ENCODE measurements at regions not wholly inside any gene's neighbourhood (a gene's known extent, or its start where the extent isn't known, plus 50 kb on each side); places are given as distances from the start of the nearest gene placed in this dataset.

GRCh38 chr18:44171301-44171700 is 509.4 kb upstream of the SETBP1 start:
- no peaks in the 10 kb centered on the region for H3K36me3 ChIP-seq (ENCODE audit: insufficient read depth, low read length)
- no peak overlapping the region for H3K9ac ChIP-seq (ENCODE audit: low read depth, low read length)
- no peak overlapping the region for H3K27ac ChIP-seq (ENCODE audit: low read depth, low read length)
- no peaks in the 10 kb centered on the region for H3K4me1 ChIP-seq (ENCODE audit: insufficient read depth, low read length)
- no peak overlapping the region for H3K4me3 ChIP-seq (ENCODE audit: low read length)
- 92% methylated on average over 2 of the region's 5 CpGs for WGBS
- H3K9me3 ChIP-seq (ENCODE audit: insufficient read depth, low read depth, low read length) = no peaks in the 10 kb centered on the region
- no peaks in the 10 kb centered on the region for H3K27me3 ChIP-seq (ENCODE audit: insufficient read depth, low read length)

- H3K9me3 ChIP-seq (ENCODE audit: insufficient read depth, low read depth, low read length) = no peaks in the 10 kb centered on the region
- no peak overlapping the region for H3K9ac ChIP-seq (ENCODE audit: low read depth, low read length)
- no peak overlapping the region for H3K27ac ChIP-seq (ENCODE audit: low read depth, low read length)
- no peaks in the 10 kb centered on the region for H3K27me3 ChIP-seq (ENCODE audit: insufficient read depth, low read length)
- H3K4me1 ChIP-seq (ENCODE audit: insufficient read depth, low read length) = no peaks in the 10 kb centered on the region
- no peaks in the 10 kb centered on the region for H3K36me3 ChIP-seq (ENCODE audit: insufficient read depth, low read length)
- H3K4me3 ChIP-seq (ENCODE audit: low read length) = no peak overlapping the region
- 84% methylated on average over 2 of the region's 2 CpGs for WGBS
Measured at GRCh38 chr18:44175891-44176290, 504.8 kb upstream of the SETBP1 start.

GRCh38 chr18:44178476-44178875 is 502.2 kb upstream of the SETBP1 start:
- H3K4me1 ChIP-seq (ENCODE audit: insufficient read depth, low read length) = peaks cover 3% of the 10 kb centered on the region; the same call in 1 of the 2 replicates
- no peak overlapping the region for H3K9ac ChIP-seq (ENCODE audit: low read depth, low read length)
- no peaks in the 10 kb centered on the region for H3K27me3 ChIP-seq (ENCODE audit: insufficient read depth, low read length)
- no peak overlapping the region for H3K4me3 ChIP-seq (ENCODE audit: low read length)
- H3K27ac ChIP-seq (ENCODE audit: low read depth, low read length) = no peak overlapping the region
- no peaks in the 10 kb centered on the region for H3K9me3 ChIP-seq (ENCODE audit: insufficient read depth, low read depth, low read length)
- 100% methylated on average over 2 of the region's 2 CpGs for WGBS
- no peaks in the 10 kb centered on the region for H3K36me3 ChIP-seq (ENCODE audit: insufficient read depth, low read length)

GRCh38 chr18:44179693-44180092 is 501.0 kb upstream of the SETBP1 start:
- no peaks in the 10 kb centered on the region for H3K9me3 ChIP-seq (ENCODE audit: insufficient read depth, low read depth, low read length)
- no peaks in the 10 kb centered on the region for H3K27me3 ChIP-seq (ENCODE audit: insufficient read depth, low read length)
- no peak overlapping the region for H3K27ac ChIP-seq (ENCODE audit: low read depth, low read length)
- 99% methylated on average over 9 of the region's 10 CpGs for WGBS
- H3K4me1 ChIP-seq (ENCODE audit: insufficient read depth, low read length) = peaks cover 3% of the 10 kb centered on the region; the same call in 1 of the 2 replicates
- no peak overlapping the region for H3K9ac ChIP-seq (ENCODE audit: low read depth, low read length)
- no peaks in the 10 kb centered on the region for H3K36me3 ChIP-seq (ENCODE audit: insufficient read depth, low read length)
- H3K4me3 ChIP-seq (ENCODE audit: low read length) = no peak overlapping the region

- Histone ChIP-seq H3K9ac (ENCODE audit: low read depth, low read length) (no peak overlapping the region), H3K9me3 (ENCODE audit: insufficient read depth, low read depth, low read length) (no peaks in the 10 kb centered on the region), H3K36me3 (ENCODE audit: insufficient read depth, low read length) (no peaks in the 10 kb centered on the region), H3K27me3 (ENCODE audit: insufficient read depth, low read length) (no peaks in the 10 kb centered on the region), H3K27ac (ENCODE audit: low read depth, low read length) (no peak overlapping the region), H3K4me3 (ENCODE audit: low read length) (no peak overlapping the region), H3K4me1 (ENCODE audit: insufficient read depth, low read length) (peaks cover 3% of the 10 kb centered on the region; the same call in 1 of the 2 replicates)
- WGBS = no CpG with 5 or more reads among the region's 1 CpG
Measured at GRCh38 chr18:44180683-44181082, 500.0 kb upstream of the SETBP1 start.

- Histone ChIP-seq H3K27me3 (ENCODE audit: insufficient read depth, low read length) (no peaks in the 10 kb centered on the region), H3K9ac (ENCODE audit: low read depth, low read length) (no peak overlapping the region), H3K27ac (ENCODE audit: low read depth, low read length) (no peak overlapping the region), H3K4me3 (ENCODE audit: low read length) (no peak overlapping the region), H3K4me1 (ENCODE audit: insufficient read depth, low read length) (peaks cover 3% of the 10 kb centered on the region; the same call in 1 of the 2 replicates), H3K36me3 (ENCODE audit: insufficient read depth, low read length) (no peaks in the 10 kb centered on the region), H3K9me3 (ENCODE audit: insufficient read depth, low read depth, low read length) (no peaks in the 10 kb centered on the region)
- WGBS = 97% methylated on average over 3 of the region's 3 CpGs
Measured at GRCh38 chr18:44181951-44182747, 498.5 kb upstream of the SETBP1 start.

- H3K4me1 ChIP-seq (ENCODE audit: insufficient read depth, low read length) = peaks cover 3% of the 10 kb centered on the region
- no peaks in the 10 kb centered on the region for H3K36me3 ChIP-seq (ENCODE audit: insufficient read depth, low read length)
- no peak overlapping the region for H3K4me3 ChIP-seq (ENCODE audit: low read length)
- no peak overlapping the region for H3K9ac ChIP-seq (ENCODE audit: low read depth, low read length)
- no peaks in the 10 kb centered on the region for H3K27me3 ChIP-seq (ENCODE audit: insufficient read depth, low read length)
- 96% methylated on average over 3 of the region's 3 CpGs for WGBS
- no peaks in the 10 kb centered on the region for H3K9me3 ChIP-seq (ENCODE audit: insufficient read depth, low read depth, low read length)
- H3K27ac ChIP-seq (ENCODE audit: low read depth, low read length) = no peak overlapping the region
Measured at GRCh38 chr18:44186001-44186400, 494.7 kb upstream of the SETBP1 start.

- peaks cover 2% of the 10 kb centered on the region for H3K4me1 ChIP-seq (ENCODE audit: insufficient read depth, low read length)
- WGBS = 95% methylated on average over 1 of the region's 2 CpGs
Measured at GRCh38 chr18:44187090-44187489, 493.6 kb upstream of the SETBP1 start.

GRCh38 chr18:44195394-44196140 is 485.1 kb upstream of the SETBP1 start:
- H3K9ac ChIP-seq (ENCODE audit: low read depth, low read length) = no peak overlapping the region
- H3K9me3 ChIP-seq (ENCODE audit: insufficient read depth, low read depth, low read length) = no peaks in the 10 kb centered on the region
- WGBS = 98% methylated on average over 3 of the region's 4 CpGs
- H3K27ac ChIP-seq (ENCODE audit: low read depth, low read length) = no peak overlapping the region
- H3K27me3 ChIP-seq (ENCODE audit: insufficient read depth, low read length) = no peaks in the 10 kb centered on the region
- no peak overlapping the region for H3K4me3 ChIP-seq (ENCODE audit: low read length)
- no peaks in the 10 kb centered on the region; the same call in 1 of the 2 replicates for H3K4me1 ChIP-seq (ENCODE audit: insufficient read depth, low read length)
- H3K36me3 ChIP-seq (ENCODE audit: insufficient read depth, low read length) = no peaks in the 10 kb centered on the region

More at GRCh38 chr18:44187090-44187489, 493.6 kb upstream of the SETBP1 start:
- Histone ChIP-seq H3K27me3 (ENCODE audit: insufficient read depth, low read length) (no peaks in the 10 kb centered on the region), H3K9me3 (ENCODE audit: insufficient read depth, low read depth, low read length) (no peaks in the 10 kb centered on the region), H3K4me3 (ENCODE audit: low read length) (no peak overlapping the region), H3K36me3 (ENCODE audit: insufficient read depth, low read length) (no peaks in the 10 kb centered on the region), H3K27ac (ENCODE audit: low read depth, low read length) (no peak overlapping the region), H3K9ac (ENCODE audit: low read depth, low read length) (no peak overlapping the region)

GRCh38 chr18:44197832-44198611 is 482.7 kb upstream of the SETBP1 start:
- Histone ChIP-seq H3K4me3 (ENCODE audit: low read length) (no peak overlapping the region), H3K27me3 (ENCODE audit: insufficient read depth, low read length) (no peaks in the 10 kb centered on the region), H3K36me3 (ENCODE audit: insufficient read depth, low read length) (no peaks in the 10 kb centered on the region), H3K9ac (ENCODE audit: low read depth, low read length) (no peak overlapping the region), H3K9me3 (ENCODE audit: insufficient read depth, low read depth, low read length) (no peaks in the 10 kb centered on the region), H3K27ac (ENCODE audit: low read depth, low read length) (no peak overlapping the region), H3K4me1 (ENCODE audit: insufficient read depth, low read length) (no peaks in the 10 kb centered on the region)
- 96% methylated on average over 8 of the region's 8 CpGs for WGBS

Measured in HUES64 (cell line).